Neural progenitor cell (in vitro differentiated cells): ENCODE measurements at regions not wholly inside any gene's neighbourhood (a gene's known extent, or its start where the extent isn't known, plus 50 kb on each side); places are given as distances from the start of the nearest gene placed in this dataset.

Experiments
- CTCF ChIP-seq: fragments of 200-600 bp; sonication (generic); IDR thresholded peaks from 2 replicates; pipeline ENCODE4 v1.5.1; 2017; ENCODE audit warnings: antibody characterized with exemption, mild to moderate bottlenecking
- EZH2 ChIP-seq: fragments of 200-600 bp; sonication (generic); IDR thresholded peaks from 2 replicates; pipeline ENCODE4 v1.6.1; 2017; ENCODE audit warnings: antibody characterized with exemption, mild to moderate bottlenecking, moderate library complexity

GRCh38 chr21:38072489-38072888 lies 156.2 kb upstream of the KCNJ6 start:
- no peak for TF ChIP-seq EZH2
- no peak for TF ChIP-seq CTCF
